GM12873 (cell line): ENCODE measurements at regions not wholly inside any gene's neighbourhood (a gene's known extent, or its start where the extent isn't known, plus 50 kb on each side); places are given as distances from the start of the nearest gene placed in this dataset.

Experiments used
- CTCF ChIP-seq: IDR thresholded peaks from 2 replicates; pipeline ENCODE4 v1.5.1; 2012; ENCODE audit warnings: low read depth, mild to moderate bottlenecking, moderate library complexity, low read length, control low read depth; ENCODE audit not compliant: insufficient read depth; ENCODE audit errors: missing control alignments

- no peak for TF ChIP-seq CTCF
These were observed 171.6 kb downstream of the THBS2 start for GRCh38 chr6:169082093-169082492.

GRCh38 chr6:169081248-169081647 is 172.4 kb downstream of the THBS2 start:
- no peak for TF ChIP-seq CTCF

GRCh38 chr6:169079650-169080049 is 174.0 kb downstream of the THBS2 start:
- no peak for TF ChIP-seq CTCF

- TF ChIP-seq CTCF, result no peak
These were observed 175.1 kb downstream of the THBS2 start for GRCh38 chr6:169078399-169079145.

GRCh38 chr6:169075915-169076654 is 177.6 kb downstream of the THBS2 start:
- no peak for TF ChIP-seq CTCF

GRCh38 chr6:169075211-169075914 is 178.3 kb downstream of the THBS2 start:
- no peak for TF ChIP-seq CTCF

GRCh38 chr6:169074526-169074925 is 179.1 kb downstream of the THBS2 start:
- TF ChIP-seq CTCF, result no peak
